H9 (cell line): ENCODE measurements at regions not wholly inside any gene's neighbourhood (a gene's known extent, or its start where the extent isn't known, plus 50 kb on each side); places are given as distances from the start of the nearest gene placed in this dataset.

ENCODE experiments used
- DNase-seq: peaks from one replicate; pipeline ENCODE4 v3.0.0-alpha.2; 2017
- H2AFZ ChIP-seq: one replicate; pipeline ENCODE4 v1.6.1; 2013; ENCODE audit warnings: mild to moderate bottlenecking, low read length, control low read depth, moderate library complexity
- H2AK5ac ChIP-seq: 2 replicates; pipeline ENCODE4 v1.6.1; 2013; ENCODE audit warnings: low read length, control low read depth, mixed read lengths; ENCODE audit not compliant: insufficient read length
- H2BK120ac ChIP-seq: one replicate; pipeline ENCODE4 v1.6.1; 2013; ENCODE audit warnings: low read depth, mild to moderate bottlenecking, low read length, control low read depth, inconsistent platforms; ENCODE audit not compliant: poor library complexity, severe bottlenecking
- H2BK12ac ChIP-seq: 2 replicates; pipeline ENCODE4 v1.6.1; 2013; ENCODE audit warnings: low read length, control low read depth, mixed read lengths, low read depth; ENCODE audit not compliant: insufficient read length
- H2BK15ac ChIP-seq: 2 replicates; pipeline ENCODE4 v1.6.1; 2013; ENCODE audit warnings: low read depth, low read length, control low read depth
- H2BK20ac ChIP-seq: one replicate; pipeline ENCODE4 v1.6.1; 2013; ENCODE audit warnings: low read depth, mild to moderate bottlenecking, low read length, control low read depth, inconsistent platforms; ENCODE audit not compliant: poor library complexity, severe bottlenecking
- H2BK5ac ChIP-seq: 2 replicates; pipeline ENCODE4 v1.6.1; 2013; ENCODE audit warnings: low read length, control low read depth, mixed read lengths; ENCODE audit not compliant: insufficient read length
- H3K14ac ChIP-seq: 2 replicates; pipeline ENCODE4 v1.6.1; 2013; ENCODE audit warnings: low read length, control low read depth; ENCODE audit not compliant: insufficient read depth
- H3K18ac ChIP-seq: 2 replicates; pipeline ENCODE4 v1.6.1; 2013; ENCODE audit warnings: low read depth, mild to moderate bottlenecking, mixed read lengths, low read length, control low read depth; ENCODE audit not compliant: insufficient read length
- H3K23ac ChIP-seq: 2 replicates; pipeline ENCODE4 v1.6.1; 2013; ENCODE audit warnings: low read length, control low read depth, mixed read lengths, low read depth; ENCODE audit not compliant: insufficient read length
- H3K23me2 ChIP-seq: 2 replicates; pipeline ENCODE4 v1.6.1; 2013; ENCODE audit warnings: low read depth, mild to moderate bottlenecking, mixed read lengths, low read length, control low read depth; ENCODE audit not compliant: insufficient read length, poor library complexity, severe bottlenecking
- H3K27ac ChIP-seq: 2 replicates; pipeline ENCODE4 v1.5.1; 2013; ENCODE audit warnings: low read length, control low read depth, mixed read lengths, low read depth; ENCODE audit not compliant: insufficient read length
- H3K27me3 ChIP-seq: 2 replicates; pipeline ENCODE4 v1.6.1; 2013; ENCODE audit warnings: low read length, control low read depth, inconsistent platforms; ENCODE audit not compliant: insufficient read depth
- H3K4ac ChIP-seq: 2 replicates; pipeline ENCODE4 v1.6.1; 2013; ENCODE audit warnings: low read depth, mild to moderate bottlenecking, control low read depth, inconsistent platforms, low read length, moderate library complexity
- H3K4me1 ChIP-seq: 2 replicates; pipeline ENCODE4 v1.6.1; 2013; ENCODE audit warnings: low read length, control low read depth, inconsistent platforms; ENCODE audit not compliant: insufficient read depth
- H3K4me2 ChIP-seq: 2 replicates; pipeline ENCODE4 v1.6.1; 2013; ENCODE audit warnings: low read length, control low read depth, mixed read lengths; ENCODE audit not compliant: insufficient read length, insufficient read depth
- H3K56ac ChIP-seq: 2 replicates; pipeline ENCODE4 v1.6.1; 2013; ENCODE audit warnings: low read depth, mild to moderate bottlenecking, mixed read lengths, low read length, control low read depth; ENCODE audit not compliant: insufficient read length
- H3K79me1 ChIP-seq: 2 replicates; pipeline ENCODE4 v1.6.1; 2013; ENCODE audit warnings: low read depth, mild to moderate bottlenecking, moderate library complexity, low read length, control low read depth, inconsistent platforms; ENCODE audit not compliant: insufficient read depth, poor library complexity, severe bottlenecking
- H3K79me2 ChIP-seq: 2 replicates; pipeline ENCODE4 v1.6.1; 2013; ENCODE audit warnings: low read length, control low read depth, inconsistent platforms; ENCODE audit not compliant: insufficient read depth
- H3K9ac ChIP-seq: 2 replicates; pipeline ENCODE4 v1.6.1; 2013; ENCODE audit warnings: low read length, control low read depth, mixed read lengths; ENCODE audit not compliant: insufficient read length; ENCODE audit errors: extremely low read depth
- H3K9me3 ChIP-seq: one replicate; pipeline ENCODE4 v1.6.1; 2013; ENCODE audit warnings: low read depth, low read length, inconsistent platforms; ENCODE audit not compliant: control insufficient read depth
- H3T11ph ChIP-seq: one replicate; pipeline ENCODE4 v1.6.1; 2013; ENCODE audit warnings: mild to moderate bottlenecking, low read length, control low read depth, inconsistent platforms
- H4K20me1 ChIP-seq: one replicate; pipeline ENCODE4 v1.6.1; 2013; ENCODE audit not compliant: control insufficient read depth, insufficient read length, insufficient read depth
- H4K5ac ChIP-seq: 2 replicates; pipeline ENCODE4 v1.6.1; 2013; ENCODE audit warnings: low read depth, mild to moderate bottlenecking, mixed read lengths, low read length, control low read depth; ENCODE audit not compliant: insufficient read length
- H4K8ac ChIP-seq: replicated peaks from 2 replicates; pipeline ENCODE4 v1.6.1; 2013; ENCODE audit warnings: low read length, control low read depth, mixed read lengths, low read depth; ENCODE audit not compliant: insufficient read length
- H4K91ac ChIP-seq: 2 replicates; pipeline ENCODE4 v1.6.1; 2013; ENCODE audit warnings: low read depth, mild to moderate bottlenecking, moderate library complexity, mixed read lengths, low read length, control low read depth; ENCODE audit not compliant: insufficient read length
- H3K27ac Mint-ChIP-seq, 3 experiments: 2 replicates in 2 of 3; 3 replicates in 1 of 3; pipeline ENCODE4 v1.8.0; 2020 to 2021; ENCODE audit warnings: mixed read lengths in 3 of 3, mild to moderate bottlenecking in 1 of 3, moderate library complexity in 1 of 3
- H3K27me3 Mint-ChIP-seq: 2 replicates; pipeline ENCODE4 v1.8.0; 2021; ENCODE audit warnings: low read depth, mild to moderate bottlenecking, moderate library complexity, mixed read lengths
- H3K36me3 Mint-ChIP-seq, 3 experiments: 2 replicates in 2 of 3; 3 replicates in 1 of 3; pipeline ENCODE4 v1.8.0; 2020 to 2021; ENCODE audit warnings: low read depth in 3 of 3, mixed read lengths in 3 of 3; ENCODE audit not compliant: insufficient read depth in 1 of 3
- H3K4me1 Mint-ChIP-seq, 2 experiments: 2 replicates each; pipeline ENCODE4 v1.8.0; 2020; ENCODE audit warnings: mixed read lengths in 2 of 2
- H3K4me3 Mint-ChIP-seq, 2 experiments: 2 replicates in 1 of 2; 3 replicates in 1 of 2; pipeline ENCODE4 v1.8.0; 2020 to 2021; ENCODE audit warnings: mild to moderate bottlenecking in 2 of 2, mixed read lengths in 2 of 2, moderate library complexity in 1 of 2
- H3K9me3 Mint-ChIP-seq, 2 experiments: 2 replicates in 1 of 2; 3 replicates in 1 of 2; pipeline ENCODE4 v1.8.0; 2020; ENCODE audit warnings: mild to moderate bottlenecking in 2 of 2, mixed read lengths in 2 of 2, moderate library complexity in 1 of 2
- WGBS: extraction: QIAGEN DNeasy Blood & Tissue Kit; methylation state at CpG from one replicate; pipeline ENCODE4 v1.1.7; 2013; ENCODE audit warnings: missing lambda C conversion rate, low lambda C conversion rate, mixed read lengths; ENCODE audit not compliant: insufficient read length; ENCODE audit errors: extremely low coverage; 5-methylcytosine and 5-hydroxymethylcytosine counted together
- TF ChIP-seq, protein P1 (sequence below): fragments of 200-600 bp; sonication (generic); conservative IDR thresholded peaks from 3 replicates; pipeline ENCODE4 v1.8.0; 2021; ENCODE audit warnings: antibody characterized with exemption, mild to moderate bottlenecking

- no peaks in the 10 kb centered on the region for H3K79me2 ChIP-seq
- H2BK120ac ChIP-seq = no peak overlapping the region
- H2BK12ac ChIP-seq = no peak overlapping the region
- no peaks in the 10 kb centered on the region for H3K79me1 ChIP-seq
- no peaks in the 10 kb centered on the region for H3K4me1 ChIP-seq
- no peak overlapping the region for H3K18ac ChIP-seq
- no peaks in the 10 kb centered on the region for H3K27me3 ChIP-seq
- no peak overlapping the region for H3K14ac ChIP-seq
- no peaks in the 10 kb centered on the region for H4K20me1 ChIP-seq
- H4K5ac ChIP-seq = no peak overlapping the region
- WGBS = no CpG with 5 or more reads among the region's 2 CpGs
- no peak overlapping the region for H2BK5ac ChIP-seq
- H3K4me2 ChIP-seq = no peak overlapping the region
- no peak overlapping the region for H4K91ac ChIP-seq
- no peak overlapping the region for H3T11ph ChIP-seq
- no peaks in the 10 kb centered on the region for H3K9me3 ChIP-seq
- no peaks in the 10 kb centered on the region for H3K27me3 Mint-ChIP-seq
- no peak overlapping the region for H3K27ac Mint-ChIP-seq
- no peak overlapping the region for H3K23ac ChIP-seq
- H3K4me3 Mint-ChIP-seq = no peak overlapping the region
- no peak overlapping the region for H4K8ac ChIP-seq
- H2BK15ac ChIP-seq = no peak overlapping the region
- no peak overlapping the region for H3K9ac ChIP-seq
- H2AFZ ChIP-seq = no peak overlapping the region
- H3K23me2 ChIP-seq = no peaks in the 10 kb centered on the region
- H3K9me3 Mint-ChIP-seq = no peaks in the 10 kb centered on the region
- H3K56ac ChIP-seq = no peak overlapping the region
- no peak overlapping the region for H3K4ac ChIP-seq
- H2BK20ac ChIP-seq = no peak overlapping the region
- no peak overlapping the region for H2AK5ac ChIP-seq
- H3K36me3 Mint-ChIP-seq = peaks cover 0 to 4% (median 2%) of the 10 kb centered on the region in 3 experiments; a peak in 2 of 7 replicates
- TF ChIP-seq, protein P1, sequence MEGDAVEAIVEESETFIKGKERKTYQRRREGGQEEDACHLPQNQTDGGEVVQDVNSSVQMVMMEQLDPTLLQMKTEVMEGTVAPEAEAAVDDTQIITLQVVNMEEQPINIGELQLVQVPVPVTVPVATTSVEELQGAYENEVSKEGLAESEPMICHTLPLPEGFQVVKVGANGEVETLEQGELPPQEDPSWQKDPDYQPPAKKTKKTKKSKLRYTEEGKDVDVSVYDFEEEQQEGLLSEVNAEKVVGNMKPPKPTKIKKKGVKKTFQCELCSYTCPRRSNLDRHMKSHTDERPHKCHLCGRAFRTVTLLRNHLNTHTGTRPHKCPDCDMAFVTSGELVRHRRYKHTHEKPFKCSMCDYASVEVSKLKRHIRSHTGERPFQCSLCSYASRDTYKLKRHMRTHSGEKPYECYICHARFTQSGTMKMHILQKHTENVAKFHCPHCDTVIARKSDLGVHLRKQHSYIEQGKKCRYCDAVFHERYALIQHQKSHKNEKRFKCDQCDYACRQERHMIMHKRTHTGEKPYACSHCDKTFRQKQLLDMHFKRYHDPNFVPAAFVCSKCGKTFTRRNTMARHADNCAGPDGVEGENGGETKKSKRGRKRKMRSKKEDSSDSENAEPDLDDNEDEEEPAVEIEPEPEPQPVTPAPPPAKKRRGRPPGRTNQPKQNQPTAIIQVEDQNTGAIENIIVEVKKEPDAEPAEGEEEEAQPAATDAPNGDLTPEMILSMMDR = no peak
- peaks cover 8 to 22% of the 10 kb centered on the region in 2 experiments for H3K4me1 Mint-ChIP-seq
- no peak overlapping the region for H3K27ac ChIP-seq
- no peak for DNase-seq
Measured at GRCh38 chr13:73857106-73857505, 277.1 kb downstream of the KLF12 start.
